ENCODE measurements at regions not wholly inside any gene's neighbourhood (a gene's known extent, or its start where the extent isn't known, plus 50 kb on each side); places are given as distances from the start of the nearest gene placed in this dataset.

- no peaks in the 10 kb centered on the region for H3K27me3 ChIP-seq
- no peak for DNase-seq
These were observed 439.3 kb downstream of the RPS24 start for GRCh38 chr10:78473006-78473405.

GRCh38 chr10:78474743-78475142, 441.1 kb downstream of the RPS24 start:
- DNase-seq (no peak), ATAC-seq (ENCODE audit: low FRiP score in 2 of 2) (no peak)
- TF ChIP-seq POLR2A (IDR thresholded peaks at IDR 0.05) (no peak), EP300 (IDR thresholded peaks at IDR 0.05) (no peak), CTCF (IDR thresholded peaks at IDR 0.05) (no peak), POLR2AphosphoS5 (IDR thresholded peaks at IDR 0.05) (no peak)
- no peaks in the 10 kb centered on the region for H3K36me3 ChIP-seq
- H3K27me3 ChIP-seq = no peaks in the 10 kb centered on the region
- no peak overlapping the region for H3K4me3 ChIP-seq
- WGBS, 2 donors = 97 to 98% methylated on average over 3 of the region's 3 CpGs
- H3K4me1 ChIP-seq = no peaks in the 10 kb centered on the region
- no peaks in the 10 kb centered on the region for H3K9me3 ChIP-seq
- no peak overlapping the region for H3K27ac ChIP-seq

More at GRCh38 chr10:78473006-78473405, 439.3 kb downstream of the RPS24 start:
- WGBS, 2 donors = 82 to 87% methylated on average over 7 of the region's 7 CpGs
- Histone ChIP-seq H3K9me3 (no peaks in the 10 kb centered on the region), H3K4me1 (no peaks in the 10 kb centered on the region), H3K27ac (no peak overlapping the region), H3K4me3 (no peak overlapping the region), H3K36me3 (no peaks in the 10 kb centered on the region)
- TF ChIP-seq CTCF (IDR thresholded peaks at IDR 0.05) = no peak
- no peak for TF ChIP-seq EP300 (IDR thresholded peaks at IDR 0.05)
- TF ChIP-seq POLR2AphosphoS5 (IDR thresholded peaks at IDR 0.05) = no peak
- no peak for TF ChIP-seq POLR2A (IDR thresholded peaks at IDR 0.05)
- no peak for ATAC-seq (ENCODE audit: low FRiP score in 2 of 2)

GRCh38 chr10:78475437-78475836, 441.8 kb downstream of the RPS24 start:
- no peaks in the 10 kb centered on the region for H3K9me3 ChIP-seq
- ATAC-seq (ENCODE audit: low FRiP score in 2 of 2) = no peak
- no peak overlapping the region for H3K27ac ChIP-seq
- no peak for DNase-seq
- no peak overlapping the region for H3K4me3 ChIP-seq
- H3K4me1 ChIP-seq = no peaks in the 10 kb centered on the region
- 80 to 88% methylated on average over 5 to 7 of the region's 7 CpGs for WGBS, 2 donors
- no peaks in the 10 kb centered on the region for H3K27me3 ChIP-seq
- no peaks in the 10 kb centered on the region for H3K36me3 ChIP-seq
- no peak for TF ChIP-seq POLR2A (IDR thresholded peaks at IDR 0.05)
- no peak for TF ChIP-seq CTCF (IDR thresholded peaks at IDR 0.05)
- TF ChIP-seq POLR2AphosphoS5 (IDR thresholded peaks at IDR 0.05) = no peak
- TF ChIP-seq EP300 (IDR thresholded peaks at IDR 0.05) = no peak

GRCh38 chr10:78476156-78476555, 442.5 kb downstream of the RPS24 start:
- 83 to 87% methylated on average over 8 of the region's 8 CpGs for WGBS, 2 donors
- H3K36me3 ChIP-seq = no peaks in the 10 kb centered on the region

More at GRCh38 chr10:78476156-78476555, 442.5 kb downstream of the RPS24 start:
- H3K27ac ChIP-seq = no peak overlapping the region
- H3K9me3 ChIP-seq = no peaks in the 10 kb centered on the region
- DNase-seq (no peak), ATAC-seq (ENCODE audit: low FRiP score in 2 of 2) (no peak)
- H3K4me3 ChIP-seq = no peak overlapping the region
- H3K4me1 ChIP-seq = no peaks in the 10 kb centered on the region
- H3K27me3 ChIP-seq = no peaks in the 10 kb centered on the region
- TF ChIP-seq POLR2AphosphoS5 (IDR thresholded peaks at IDR 0.05) = no peak
- no peak for TF ChIP-seq EP300 (IDR thresholded peaks at IDR 0.05)
- TF ChIP-seq POLR2A (IDR thresholded peaks at IDR 0.05) = no peak
- TF ChIP-seq CTCF (IDR thresholded peaks at IDR 0.05) = no peak
